ENCODE measurements at regions not wholly inside any gene's neighbourhood (a gene's known extent, or its start where the extent isn't known, plus 50 kb on each side); places are given as distances from the start of the nearest gene placed in this dataset.

- DNase-seq (ENCODE audit: low read depth), result no peak
- no peak for TF ChIP-seq CTCF (IDR thresholded peaks at IDR 0.05; ENCODE audit: insufficient read depth, low read length, severe bottlenecking)
- Histone ChIP-seq H3K27me3 (ENCODE audit: control insufficient read depth, insufficient read depth, low read length) (no peaks in the 10 kb centered on the region), H3K36me3 (ENCODE audit: control insufficient read depth, insufficient read depth, low read length) (no peaks in the 10 kb centered on the region), H3K4me3 (ENCODE audit: low read depth, low read length) (no peak overlapping the region)
- FAIRE-seq, result no peak
These were observed 472.6 kb upstream of the CDIN1 start for GRCh38 chr15:36106640-36107335.

- TF ChIP-seq CTCF (IDR thresholded peaks at IDR 0.05; ENCODE audit: insufficient read depth, low read length, severe bottlenecking), result no peak
- Histone ChIP-seq H3K4me3 (ENCODE audit: low read depth, low read length) (no peak overlapping the region), H3K36me3 (ENCODE audit: control insufficient read depth, insufficient read depth, low read length) (no peaks in the 10 kb centered on the region), H3K27me3 (ENCODE audit: control insufficient read depth, insufficient read depth, low read length) (no peaks in the 10 kb centered on the region)
- FAIRE-seq, result no peak
- no peak for DNase-seq (ENCODE audit: low read depth)
These were observed 470.9 kb upstream of the CDIN1 start for GRCh38 chr15:36108541-36108940.

GRCh38 chr15:36109943-36110658 is 469.3 kb upstream of the CDIN1 start:
- TF ChIP-seq CTCF (IDR thresholded peaks at IDR 0.05; ENCODE audit: insufficient read depth, low read length, severe bottlenecking), result no peak
- Histone ChIP-seq H3K36me3 (ENCODE audit: control insufficient read depth, insufficient read depth, low read length) (no peaks in the 10 kb centered on the region), H3K4me3 (ENCODE audit: low read depth, low read length) (no peak overlapping the region), H3K27me3 (ENCODE audit: control insufficient read depth, insufficient read depth, low read length) (no peaks in the 10 kb centered on the region)
- DNase-seq (ENCODE audit: low read depth) (peak; percentile 63), FAIRE-seq (peak; percentile 28)

GRCh38 chr15:36110659-36110993 is 468.8 kb upstream of the CDIN1 start:
- no peak for FAIRE-seq
- Histone ChIP-seq H3K36me3 (ENCODE audit: control insufficient read depth, insufficient read depth, low read length) (no peaks in the 10 kb centered on the region), H3K27me3 (ENCODE audit: control insufficient read depth, insufficient read depth, low read length) (no peaks in the 10 kb centered on the region), H3K4me3 (ENCODE audit: low read depth, low read length) (no peak overlapping the region)
- no peak for TF ChIP-seq CTCF (IDR thresholded peaks at IDR 0.05; ENCODE audit: insufficient read depth, low read length, severe bottlenecking)
- DNase-seq (ENCODE audit: low read depth), result no peak

- DNase-seq (ENCODE audit: low read depth), result no peak
- no peaks in the 10 kb centered on the region for H3K27me3 ChIP-seq (ENCODE audit: control insufficient read depth, insufficient read depth, low read length)
- no peak overlapping the region for H3K4me3 ChIP-seq (ENCODE audit: low read depth, low read length)
- no peak for TF ChIP-seq CTCF (IDR thresholded peaks at IDR 0.05; ENCODE audit: insufficient read depth, low read length, severe bottlenecking)
- FAIRE-seq, result no peak
- H3K36me3 ChIP-seq (ENCODE audit: control insufficient read depth, insufficient read depth, low read length), result no peaks in the 10 kb centered on the region
These were observed 462.1 kb upstream of the CDIN1 start for GRCh38 chr15:36117296-36117787.
